Prostate gland (tissue), 2 donors: ENCODE measurements at regions not wholly inside any gene's neighbourhood (a gene's known extent, or its start where the extent isn't known, plus 50 kb on each side); places are given as distances from the start of the nearest gene placed in this dataset.

Experiments
- POLR2A ChIP-seq: fragments of 450-650 bp; IDR thresholded peaks from one replicate; pipeline ENCODE4 v1.6.1; 2016; ENCODE audit warnings: antibody characterized with exemption, mild to moderate bottlenecking
- POLR2AphosphoS5 ChIP-seq: sonication (generic); formaldehyde crosslinking; IDR thresholded peaks from one replicate; pipeline ENCODE4 v1.6.1; 2017; ENCODE audit warnings: antibody characterized with exemption
- TF ChIP-seq, protein P1 (sequence below), 4 experiments: fragments of 200-600 bp in 2 of 4; fragments of 450-650 bp in 2 of 4; sonication (generic) in 2 of 4; IDR thresholded peaks; 1 replicate in 3 of 4; 2 replicates in 1 of 4; pipeline ENCODE4 v1.5.1; 2016 to 2019; ENCODE audit warnings: antibody characterized with exemption in 4 of 4, mild to moderate bottlenecking in 2 of 4, moderate library complexity in 2 of 4

DNA sequence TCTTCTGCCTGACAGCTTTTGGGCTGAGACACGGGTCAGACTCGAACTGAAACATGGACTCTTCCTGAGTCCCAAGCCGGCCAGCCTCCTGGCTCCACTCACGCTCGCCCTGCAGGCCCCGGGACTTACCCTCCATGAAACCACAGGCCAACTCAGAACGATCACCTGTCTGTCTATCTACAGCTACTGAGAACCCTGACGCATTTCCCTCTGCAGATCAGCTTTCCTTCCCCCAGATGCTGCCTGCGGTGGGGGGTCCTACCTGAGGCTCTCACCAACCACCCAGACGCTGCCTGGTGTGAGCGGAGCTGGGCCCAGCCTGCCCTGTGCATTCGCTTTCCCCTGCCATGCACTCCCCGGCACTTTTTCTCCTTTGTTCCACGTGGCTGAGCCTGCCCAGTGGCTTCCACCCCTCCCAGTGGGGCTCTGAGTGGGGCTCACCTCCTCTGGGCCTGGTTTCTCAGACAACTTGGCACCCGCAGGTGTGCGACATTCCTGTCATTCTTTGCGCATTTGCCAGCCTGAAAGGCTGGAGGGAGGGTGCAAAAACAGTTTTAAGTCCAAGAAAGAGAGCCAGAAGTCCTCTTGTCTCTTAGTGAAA is 60.2 kb downstream of the PLXNA1 start:
- TF ChIP-seq, protein P1, sequence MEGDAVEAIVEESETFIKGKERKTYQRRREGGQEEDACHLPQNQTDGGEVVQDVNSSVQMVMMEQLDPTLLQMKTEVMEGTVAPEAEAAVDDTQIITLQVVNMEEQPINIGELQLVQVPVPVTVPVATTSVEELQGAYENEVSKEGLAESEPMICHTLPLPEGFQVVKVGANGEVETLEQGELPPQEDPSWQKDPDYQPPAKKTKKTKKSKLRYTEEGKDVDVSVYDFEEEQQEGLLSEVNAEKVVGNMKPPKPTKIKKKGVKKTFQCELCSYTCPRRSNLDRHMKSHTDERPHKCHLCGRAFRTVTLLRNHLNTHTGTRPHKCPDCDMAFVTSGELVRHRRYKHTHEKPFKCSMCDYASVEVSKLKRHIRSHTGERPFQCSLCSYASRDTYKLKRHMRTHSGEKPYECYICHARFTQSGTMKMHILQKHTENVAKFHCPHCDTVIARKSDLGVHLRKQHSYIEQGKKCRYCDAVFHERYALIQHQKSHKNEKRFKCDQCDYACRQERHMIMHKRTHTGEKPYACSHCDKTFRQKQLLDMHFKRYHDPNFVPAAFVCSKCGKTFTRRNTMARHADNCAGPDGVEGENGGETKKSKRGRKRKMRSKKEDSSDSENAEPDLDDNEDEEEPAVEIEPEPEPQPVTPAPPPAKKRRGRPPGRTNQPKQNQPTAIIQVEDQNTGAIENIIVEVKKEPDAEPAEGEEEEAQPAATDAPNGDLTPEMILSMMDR (IDR thresholded peaks at IDR 0.05): no peak
- TF ChIP-seq POLR2AphosphoS5: peak; percentile 57
- no peak for TF ChIP-seq POLR2A
